DOHH2 (cell line): ENCODE measurements at regions not wholly inside any gene's neighbourhood (a gene's known extent, or its start where the extent isn't known, plus 50 kb on each side); places are given as distances from the start of the nearest gene placed in this dataset.

Source experiments
- H3F3A ChIP-seq: fragments of 200-600 bp; sonication (generic), shearing (Covaris generic); 2 replicates; pipeline ENCODE4 v1.6.0; 2016; ENCODE audit warnings: antibody characterized with exemption, mild to moderate bottlenecking; ENCODE audit not compliant: control insufficient read depth, insufficient read depth
- H3K27ac ChIP-seq: fragments of 200-600 bp; sonication (generic); 2 replicates; pipeline ENCODE4 v1.5.1; 2014; ENCODE audit warnings: low read depth, mild to moderate bottlenecking, low read length, moderate library complexity
- H3K27me3 ChIP-seq: fragments of 200-600 bp; sonication (generic); 2 replicates; pipeline ENCODE4 v1.6.1; 2014; ENCODE audit warnings: mild to moderate bottlenecking, low read length, mixed read lengths; ENCODE audit not compliant: control insufficient read depth
- H3K36me3 ChIP-seq: fragments of 200-600 bp; sonication (generic); 2 replicates; pipeline ENCODE4 v1.6.1; 2014; ENCODE audit warnings: mild to moderate bottlenecking, low read length, moderate library complexity, mixed read lengths; ENCODE audit not compliant: control insufficient read depth
- H3K4me1 ChIP-seq: fragments of 200-600 bp; sonication (generic); 2 replicates; pipeline ENCODE4 v1.6.1; 2014; ENCODE audit warnings: mild to moderate bottlenecking, low read length, mixed read lengths; ENCODE audit not compliant: control insufficient read depth
- H3K4me2 ChIP-seq: fragments of 200-600 bp; sonication (generic); 2 replicates; pipeline ENCODE4 v1.6.0; 2014; ENCODE audit warnings: mild to moderate bottlenecking, low read length, moderate library complexity
- H3K4me3 ChIP-seq: fragments of 200-600 bp; sonication (generic); 2 replicates; pipeline ENCODE4 v1.5.1; 2014; ENCODE audit warnings: mild to moderate bottlenecking, low read length, mixed read lengths
- H3K79me2 ChIP-seq: fragments of 200-600 bp; sonication (generic); 2 replicates; pipeline ENCODE4 v1.6.1; 2014; ENCODE audit warnings: mild to moderate bottlenecking, low read length, mixed read lengths; ENCODE audit not compliant: control insufficient read depth
- H3K9me2 ChIP-seq: fragments of 200-600 bp; sonication (generic); replicated peaks from 2 replicates; pipeline ENCODE4 v1.6.1; 2014; ENCODE audit warnings: mild to moderate bottlenecking, low read length, mixed read lengths; ENCODE audit not compliant: control insufficient read depth
- H3K9me3 ChIP-seq: fragments of 200-600 bp; sonication (generic); 2 replicates; pipeline ENCODE4 v1.6.1; 2014; ENCODE audit warnings: antibody characterized with exemption, low read length, mixed read lengths; ENCODE audit not compliant: control insufficient read depth, insufficient read depth
- H4K20me1 ChIP-seq: fragments of 200-600 bp; sonication (generic); 2 replicates; pipeline ENCODE4 v1.6.0; 2014; ENCODE audit warnings: low read depth, mild to moderate bottlenecking, antibody characterized with exemption, low read length, moderate library complexity; ENCODE audit not compliant: control insufficient read depth, insufficient read depth
- CTCF ChIP-seq: fragments of 200-600 bp; sonication (generic); IDR thresholded peaks from one replicate; pipeline ENCODE4 v1.5.1; 2014; ENCODE audit warnings: antibody characterized with exemption, mild to moderate bottlenecking, low read depth, low read length; ENCODE audit not compliant: poor library complexity, severe bottlenecking
- EZH2phosphoT487 ChIP-seq: fragments of 200-600 bp; sonication (generic); IDR thresholded peaks from 2 replicates; pipeline ENCODE4 v1.6.1; 2017; ENCODE audit warnings: borderline replicate concordance, mild to moderate bottlenecking, antibody characterized with exemption, low read length, moderate library complexity, mixed read lengths

DNA sequence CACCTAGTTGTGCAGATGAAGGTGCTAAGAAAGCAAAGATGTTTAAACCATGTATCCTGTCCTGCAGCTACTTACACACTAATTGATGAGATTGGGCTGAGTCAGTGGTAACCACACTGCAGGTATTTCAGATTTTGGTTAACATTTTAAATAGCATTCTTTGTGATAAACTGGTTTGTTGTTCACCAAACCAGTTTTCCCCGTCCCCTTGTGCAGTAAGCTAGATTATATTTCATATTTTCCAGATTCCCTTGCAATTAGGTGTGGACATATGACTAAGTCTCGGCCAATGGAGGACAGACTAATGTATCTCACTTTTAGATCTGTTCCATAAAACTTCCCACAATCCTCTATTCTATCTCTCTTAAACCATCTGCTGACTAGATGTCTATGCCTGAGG lies 320.4 kb downstream of the RWDD3 start:
- Histone ChIP-seq H3K27ac (no peak overlapping the region), H3K9me3 (no peaks in the 10 kb centered on the region; the same call in 1 of the 2 replicates), H3K36me3 (no peaks in the 10 kb centered on the region), H3F3A (no peaks in the 10 kb centered on the region), H3K4me3 (no peak overlapping the region), H3K9me2 (no peaks in the 10 kb centered on the region), H4K20me1 (no peaks in the 10 kb centered on the region), H3K79me2 (no peaks in the 10 kb centered on the region), H3K4me1 (no peaks in the 10 kb centered on the region), H3K4me2 (no peak overlapping the region), H3K27me3 (no peaks in the 10 kb centered on the region)
- TF ChIP-seq CTCF (no peak), EZH2phosphoT487 (no peak)

- Histone ChIP-seq H3K9me2 (no peaks in the 10 kb centered on the region), H3K27ac (no peak overlapping the region), H3K4me1 (no peaks in the 10 kb centered on the region), H3K4me3 (no peak overlapping the region), H3K79me2 (no peaks in the 10 kb centered on the region), H3K36me3 (no peaks in the 10 kb centered on the region), H3K4me2 (no peak overlapping the region), H3K27me3 (no peaks in the 10 kb centered on the region), H3F3A (no peaks in the 10 kb centered on the region), H4K20me1 (no peaks in the 10 kb centered on the region), H3K9me3 (no peaks in the 10 kb centered on the region; the same call in 1 of the 2 replicates)
- TF ChIP-seq CTCF, result no peak
- TF ChIP-seq EZH2phosphoT487, result no peak
Observed at GRCh38 chr1:95558791-95559190, 324.8 kb downstream of the RWDD3 start.

DNA sequence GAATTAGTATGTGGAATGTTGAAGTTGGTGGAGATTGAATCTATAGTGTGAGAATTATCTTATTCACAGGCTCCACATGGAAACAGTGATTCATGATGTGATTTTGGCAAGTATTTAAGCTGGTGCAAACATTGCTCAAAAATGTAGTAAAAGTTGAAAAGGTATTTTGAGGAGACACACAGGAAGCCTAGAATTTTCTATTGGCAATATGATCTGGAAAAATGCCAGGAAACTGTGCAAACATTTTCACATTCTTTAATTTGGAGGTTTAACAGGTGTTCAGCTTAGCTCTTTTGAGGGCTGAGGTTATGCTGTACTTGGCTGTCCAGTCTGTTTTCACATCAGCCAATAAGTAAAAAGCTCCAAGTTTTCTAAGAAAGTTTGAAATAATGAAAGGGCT lies 327.3 kb downstream of the RWDD3 start:
- no peaks in the 10 kb centered on the region for H3K36me3 ChIP-seq
- no peak overlapping the region for H3K27ac ChIP-seq
- no peaks in the 10 kb centered on the region for H3K4me1 ChIP-seq
- no peaks in the 10 kb centered on the region for H3K27me3 ChIP-seq
- H4K20me1 ChIP-seq, result no peaks in the 10 kb centered on the region
- H3K9me3 ChIP-seq, result no peaks in the 10 kb centered on the region
- no peaks in the 10 kb centered on the region for H3F3A ChIP-seq
- TF ChIP-seq EZH2phosphoT487, result no peak
- no peak for TF ChIP-seq CTCF
- H3K9me2 ChIP-seq, result no peaks in the 10 kb centered on the region
- no peak overlapping the region for H3K4me2 ChIP-seq
- H3K4me3 ChIP-seq, result no peak overlapping the region
- no peaks in the 10 kb centered on the region for H3K79me2 ChIP-seq

DNA sequence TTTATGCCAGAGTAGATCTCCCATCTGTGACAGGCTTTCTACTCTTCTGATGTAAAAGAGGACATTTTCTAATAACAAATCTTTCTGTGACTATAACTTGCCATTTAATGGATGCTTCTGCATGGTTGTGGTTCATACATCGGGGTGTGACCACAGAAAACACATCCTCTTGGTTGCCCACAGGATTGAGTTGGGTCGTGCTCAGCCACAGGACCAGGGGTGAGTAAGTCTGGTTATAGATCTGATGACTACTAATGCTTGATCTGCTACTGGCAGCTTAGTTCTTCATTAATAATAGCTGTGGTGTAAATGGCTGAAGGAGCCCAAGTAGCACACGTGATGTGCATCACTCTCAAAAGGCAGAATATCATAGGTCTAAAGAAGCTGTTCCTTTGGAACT lies 328.2 kb downstream of the RWDD3 start:
- Histone ChIP-seq H3K27ac (no peak overlapping the region), H3K4me1 (no peaks in the 10 kb centered on the region), H3K9me2 (no peaks in the 10 kb centered on the region), H4K20me1 (no peaks in the 10 kb centered on the region), H3K4me2 (no peak overlapping the region), H3K27me3 (no peaks in the 10 kb centered on the region), H3F3A (no peaks in the 10 kb centered on the region), H3K9me3 (no peaks in the 10 kb centered on the region), H3K79me2 (no peaks in the 10 kb centered on the region), H3K36me3 (no peaks in the 10 kb centered on the region), H3K4me3 (no peak overlapping the region)
- TF ChIP-seq CTCF, result no peak
- no peak for TF ChIP-seq EZH2phosphoT487
